ENCODE measurements at regions not wholly inside any gene's neighbourhood (a gene's known extent, or its start where the extent isn't known, plus 50 kb on each side); places are given as distances from the start of the nearest gene placed in this dataset.
"Not testable (repeated sequence)": the region's sequence is repeated elsewhere in the genome, so short reads cannot be mapped to it uniquely, and the experiment has no call there.

DNA sequence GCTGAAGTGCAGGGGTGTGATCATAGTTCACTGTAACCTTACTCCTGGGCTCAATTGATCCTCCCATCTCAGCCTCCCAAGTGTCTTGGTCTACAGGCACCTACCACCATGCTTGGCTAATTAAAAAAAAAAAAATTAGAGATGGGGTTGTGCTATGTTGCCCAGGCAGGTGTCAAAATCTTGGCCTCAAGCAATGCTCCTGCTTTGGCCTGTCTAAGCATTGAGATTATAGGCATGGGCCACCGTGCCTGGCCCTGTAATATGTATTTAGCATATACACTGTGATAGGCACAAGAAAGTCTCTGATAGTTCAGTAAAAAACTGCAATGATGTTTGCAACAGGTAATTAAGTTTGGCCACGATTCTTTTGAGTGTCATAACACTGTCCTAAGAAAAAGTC is 1658.4 kb downstream of the SPATA31A7 start:
- TF ChIP-seq POLR2AphosphoS5 (IDR thresholded peaks at IDR 0.05; ENCODE audit: low read depth); GABPA (IDR thresholded peaks at IDR 0.05; ENCODE audit: low read depth); SPI1 (IDR thresholded peaks at IDR 0.05; ENCODE audit: borderline replicate concordance, low read depth): not testable (repeated sequence)
- TF ChIP-seq, protein P1, sequence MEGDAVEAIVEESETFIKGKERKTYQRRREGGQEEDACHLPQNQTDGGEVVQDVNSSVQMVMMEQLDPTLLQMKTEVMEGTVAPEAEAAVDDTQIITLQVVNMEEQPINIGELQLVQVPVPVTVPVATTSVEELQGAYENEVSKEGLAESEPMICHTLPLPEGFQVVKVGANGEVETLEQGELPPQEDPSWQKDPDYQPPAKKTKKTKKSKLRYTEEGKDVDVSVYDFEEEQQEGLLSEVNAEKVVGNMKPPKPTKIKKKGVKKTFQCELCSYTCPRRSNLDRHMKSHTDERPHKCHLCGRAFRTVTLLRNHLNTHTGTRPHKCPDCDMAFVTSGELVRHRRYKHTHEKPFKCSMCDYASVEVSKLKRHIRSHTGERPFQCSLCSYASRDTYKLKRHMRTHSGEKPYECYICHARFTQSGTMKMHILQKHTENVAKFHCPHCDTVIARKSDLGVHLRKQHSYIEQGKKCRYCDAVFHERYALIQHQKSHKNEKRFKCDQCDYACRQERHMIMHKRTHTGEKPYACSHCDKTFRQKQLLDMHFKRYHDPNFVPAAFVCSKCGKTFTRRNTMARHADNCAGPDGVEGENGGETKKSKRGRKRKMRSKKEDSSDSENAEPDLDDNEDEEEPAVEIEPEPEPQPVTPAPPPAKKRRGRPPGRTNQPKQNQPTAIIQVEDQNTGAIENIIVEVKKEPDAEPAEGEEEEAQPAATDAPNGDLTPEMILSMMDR (IDR thresholded peaks at IDR 0.05; ENCODE audit: insufficient read depth, low read length): not testable (repeated sequence)
- TF ChIP-seq, protein P2, sequence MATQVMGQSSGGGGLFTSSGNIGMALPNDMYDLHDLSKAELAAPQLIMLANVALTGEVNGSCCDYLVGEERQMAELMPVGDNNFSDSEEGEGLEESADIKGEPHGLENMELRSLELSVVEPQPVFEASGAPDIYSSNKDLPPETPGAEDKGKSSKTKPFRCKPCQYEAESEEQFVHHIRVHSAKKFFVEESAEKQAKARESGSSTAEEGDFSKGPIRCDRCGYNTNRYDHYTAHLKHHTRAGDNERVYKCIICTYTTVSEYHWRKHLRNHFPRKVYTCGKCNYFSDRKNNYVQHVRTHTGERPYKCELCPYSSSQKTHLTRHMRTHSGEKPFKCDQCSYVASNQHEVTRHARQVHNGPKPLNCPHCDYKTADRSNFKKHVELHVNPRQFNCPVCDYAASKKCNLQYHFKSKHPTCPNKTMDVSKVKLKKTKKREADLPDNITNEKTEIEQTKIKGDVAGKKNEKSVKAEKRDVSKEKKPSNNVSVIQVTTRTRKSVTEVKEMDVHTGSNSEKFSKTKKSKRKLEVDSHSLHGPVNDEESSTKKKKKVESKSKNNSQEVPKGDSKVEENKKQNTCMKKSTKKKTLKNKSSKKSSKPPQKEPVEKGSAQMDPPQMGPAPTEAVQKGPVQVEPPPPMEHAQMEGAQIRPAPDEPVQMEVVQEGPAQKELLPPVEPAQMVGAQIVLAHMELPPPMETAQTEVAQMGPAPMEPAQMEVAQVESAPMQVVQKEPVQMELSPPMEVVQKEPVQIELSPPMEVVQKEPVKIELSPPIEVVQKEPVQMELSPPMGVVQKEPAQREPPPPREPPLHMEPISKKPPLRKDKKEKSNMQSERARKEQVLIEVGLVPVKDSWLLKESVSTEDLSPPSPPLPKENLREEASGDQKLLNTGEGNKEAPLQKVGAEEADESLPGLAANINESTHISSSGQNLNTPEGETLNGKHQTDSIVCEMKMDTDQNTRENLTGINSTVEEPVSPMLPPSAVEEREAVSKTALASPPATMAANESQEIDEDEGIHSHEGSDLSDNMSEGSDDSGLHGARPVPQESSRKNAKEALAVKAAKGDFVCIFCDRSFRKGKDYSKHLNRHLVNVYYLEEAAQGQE (IDR thresholded peaks at IDR 0.05; ENCODE audit: insufficient replicate concordance, low read depth): not testable (repeated sequence)

Measured in HL-60 (cell line).